A673 (cell line): ENCODE measurements at regions not wholly inside any gene's neighbourhood (a gene's known extent, or its start where the extent isn't known, plus 50 kb on each side); places are given as distances from the start of the nearest gene placed in this dataset.

ENCODE experiments used
- CTCF ChIP-seq: fragments of 300-800, 200-600 bp; sonication (generic); conservative IDR thresholded peaks from 2 replicates; pipeline ENCODE4 v1.5.1; 2017; ENCODE audit warnings: low read depth, mild to moderate bottlenecking, antibody characterized with exemption, low read length, moderate library complexity, mixed read lengths
- EZH2 ChIP-seq: fragments of 200-600 bp; sonication (generic); IDR thresholded peaks from 2 replicates; pipeline ENCODE4 v1.6.1; 2017; ENCODE audit warnings: borderline replicate concordance, low read depth, mild to moderate bottlenecking, mixed read lengths, antibody characterized with exemption, low read length; ENCODE audit not compliant: poor library complexity, severe bottlenecking

GRCh38 chr6:159438106-159438505 is 254.9 kb downstream of the SOD2 start:
- TF ChIP-seq CTCF (no peak), EZH2 (no peak)
